HepG2 (cell line): ENCODE measurements at regions not wholly inside any gene's neighbourhood (a gene's known extent, or its start where the extent isn't known, plus 50 kb on each side); places are given as distances from the start of the nearest gene placed in this dataset.
A peak's percentile ranks its signal among the peaks of the same experiment; 100 is the strongest.

Experiments used
- BORCS8-MEF2B ChIP-seq: sonication (generic); formaldehyde crosslinking; IDR thresholded peaks from 2 replicates; pipeline ENCODE4 v1.8.0; 2022; ENCODE audit warnings: mild to moderate bottlenecking, missing genetic modification reagents
- CBX5 ChIP-seq: sonication (generic); formaldehyde crosslinking; IDR thresholded peaks from 2 replicates; pipeline ENCODE4 v1.4.0; 2020; ENCODE audit warnings: missing genetic modification reagents, borderline replicate concordance
- DRAP1 ChIP-seq: IDR thresholded peaks from 2 replicates; pipeline ENCODE4 v1.6.1; 2016; ENCODE audit warnings: missing genetic modification reagents, missing compliant biosample characterization
- FOSL2 ChIP-seq: sonication (generic); formaldehyde crosslinking; IDR thresholded peaks from 2 replicates; pipeline ENCODE4 v1.4.0; 2020; ENCODE audit warnings: missing genetic modification reagents
- GMEB2 ChIP-seq: IDR thresholded peaks from 2 replicates; pipeline ENCODE4 v1.6.1; 2016; ENCODE audit warnings: missing biosample characterization, missing genetic modification reagents, low read depth
- GTF2F1 ChIP-seq: fragments of 150-350 bp; IDR thresholded peaks from 2 replicates; pipeline ENCODE4 v1.6.1; 2014; ENCODE audit warnings: low read length
- HMGXB4 ChIP-seq, 2 experiments: sonication (generic) in 1 of 2; formaldehyde crosslinking in 1 of 2; IDR thresholded peaks; 2 replicates each; pipeline versions ENCODE4 v1.4.0 to v1.6.1; 2018 to 2020; ENCODE audit warnings: missing genetic modification reagents in 2 of 2, borderline replicate concordance in 1 of 2, low read depth in 1 of 2, mild to moderate bottlenecking in 1 of 2, missing biosample characterization in 1 of 2
- KLF9 ChIP-seq: IDR thresholded peaks from 2 replicates; pipeline ENCODE4 v1.6.1; 2016; ENCODE audit warnings: low read depth
- MAX ChIP-seq: IDR thresholded peaks from 2 replicates; pipeline ENCODE4 v1.6.1; 2012; ENCODE audit warnings: inconsistent platforms
- MNT ChIP-seq: fragments of 450-650 bp; IDR thresholded peaks from 2 replicates; pipeline ENCODE4 v1.6.1; 2016
- NR3C1 ChIP-seq: sonication (generic); formaldehyde crosslinking; IDR thresholded peaks from 2 replicates; pipeline ENCODE4 v1.4.0; 2020; ENCODE audit warnings: missing genetic modification reagents
- ONECUT2 ChIP-seq: sonication (generic); formaldehyde crosslinking; IDR thresholded peaks from 2 replicates; pipeline ENCODE4 v1.4.0; 2020; ENCODE audit warnings: missing genetic modification reagents
- POLR2AphosphoS2 ChIP-seq: IDR thresholded peaks from 2 replicates; pipeline ENCODE4 v1.6.1; 2011; ENCODE audit warnings: low read depth, low read length, improper control_type of control experiment
- RFXANK ChIP-seq: IDR thresholded peaks from 2 replicates; pipeline ENCODE4 v1.6.1; 2016
- SRY ChIP-seq: sonication (generic); formaldehyde crosslinking; IDR thresholded peaks from 2 replicates; pipeline ENCODE4 v1.8.0; 2022; ENCODE audit warnings: mild to moderate bottlenecking, missing genetic modification reagents
- TBP ChIP-seq: sonication (generic); formaldehyde crosslinking; IDR thresholded peaks from 2 replicates; pipeline ENCODE4 v1.5.0; 2020; ENCODE audit warnings: missing genetic modification reagents
- TGIF2 ChIP-seq: IDR thresholded peaks from 2 replicates; pipeline ENCODE4 v1.6.1; 2016; ENCODE audit warnings: control low read depth, missing compliant biosample characterization
- ZC3H4 ChIP-seq: sonication (generic); formaldehyde crosslinking; IDR thresholded peaks from 2 replicates; pipeline ENCODE4 v1.4.0; 2020; ENCODE audit warnings: missing genetic modification reagents, borderline replicate concordance
- ZNF234 ChIP-seq: sonication (generic); formaldehyde crosslinking; conservative IDR thresholded peaks from 2 replicates; pipeline ENCODE4 v1.5.1; 2020; ENCODE audit warnings: mild to moderate bottlenecking, missing genetic modification reagents
- ZNF335 ChIP-seq: sonication (generic); formaldehyde crosslinking; IDR thresholded peaks from 2 replicates; pipeline ENCODE4 v1.4.0; 2020; ENCODE audit warnings: missing genetic modification reagents
- ZNF44 ChIP-seq: sonication (generic); formaldehyde crosslinking; IDR thresholded peaks from 2 replicates; pipeline ENCODE4 v1.5.1; 2020; ENCODE audit warnings: mild to moderate bottlenecking, missing genetic modification reagents
- ZNF556 ChIP-seq: sonication (generic); formaldehyde crosslinking; IDR thresholded peaks from 2 replicates; pipeline ENCODE4 v1.4.0; 2020; ENCODE audit warnings: mild to moderate bottlenecking, missing genetic modification reagents, borderline replicate concordance
- ZNF572 ChIP-seq: sonication (generic); formaldehyde crosslinking; IDR thresholded peaks from 2 replicates; pipeline ENCODE4 v1.5.1; 2020; ENCODE audit warnings: mild to moderate bottlenecking, missing genetic modification reagents
- ZNF704 ChIP-seq: sonication (generic); formaldehyde crosslinking; IDR thresholded peaks from 2 replicates; pipeline ENCODE4 v1.8.1; 2023; ENCODE audit warnings: mild to moderate bottlenecking, inconsistent platforms, moderate library complexity, missing genetic modification reagents, borderline replicate concordance
- ZNF747 ChIP-seq: sonication (generic); formaldehyde crosslinking; IDR thresholded peaks from 2 replicates; pipeline ENCODE4 v1.8.1; 2023; ENCODE audit warnings: missing genetic modification reagents, mild to moderate bottlenecking, borderline replicate concordance
- ZNF772 ChIP-seq: sonication (generic); formaldehyde crosslinking; IDR thresholded peaks from 2 replicates; pipeline ENCODE4 v1.5.0; 2020; ENCODE audit warnings: mild to moderate bottlenecking, missing genetic modification reagents

- TF ChIP-seq TGIF2 (CRISPR knock-in tag), result peak; percentile 58; the same call in 1 of the 2 replicates
- peak; percentile 85 for TF ChIP-seq FOSL2 (CRISPR knock-in tag)
- peak; percentile 67 to 84; a peak in 3 of 4 replicates for TF ChIP-seq HMGXB4 (CRISPR knock-in tag; IDR thresholded peaks at IDR 0.05; ENCODE audit: borderline replicate concordance in 1 of 2, low read depth in 1 of 2)
- peak; percentile 97 for TF ChIP-seq ZNF556 (CRISPR knock-in tag)
- 0 out of 2 replicates have a peak, but pooled peaks have one; percentile 17 for TF ChIP-seq KLF9
- peak; percentile 94; the same call in 1 of the 2 replicates for TF ChIP-seq ZNF747 (CRISPR knock-in tag)
- TF ChIP-seq MAX, result peak; percentile 99
- TF ChIP-seq GTF2F1, result no peak
- TF ChIP-seq ZNF572 (CRISPR knock-in tag), result no peak
- peak; percentile 38; the same call in 1 of the 2 replicates for TF ChIP-seq ZNF44 (CRISPR knock-in tag)
- no peak for TF ChIP-seq POLR2AphosphoS2
- TF ChIP-seq ZNF335 (CRISPR knock-in tag), result 0 out of 2 replicates have a peak, but pooled peaks have one; percentile 53
- TF ChIP-seq BORCS8-MEF2B (CRISPR knock-in tag), result peak; percentile 87
- TF ChIP-seq ONECUT2 (CRISPR knock-in tag), result no peak; the same call in 1 of the 2 replicates
- TF ChIP-seq DRAP1 (CRISPR knock-in tag), result peak; percentile 67; the same call in 1 of the 2 replicates
- TF ChIP-seq SRY (CRISPR knock-in tag), result no peak; the same call in 1 of the 2 replicates
- TF ChIP-seq ZNF234 (CRISPR knock-in tag), result 0 out of 2 replicates have a peak, but pooled peaks have one; percentile 60
- peak; percentile 95; the same call in 1 of the 2 replicates for TF ChIP-seq CBX5 (CRISPR knock-in tag)
- peak; percentile 90 for TF ChIP-seq ZNF772 (CRISPR knock-in tag)
- TF ChIP-seq TBP (CRISPR knock-in tag), result no peak
- TF ChIP-seq ZC3H4, result no peak
- no peak for TF ChIP-seq GMEB2
- peak; percentile 72; the same call in 1 of the 2 replicates for TF ChIP-seq ZNF704
- TF ChIP-seq RFXANK, result no peak
- TF ChIP-seq MNT, result peak; percentile 93
- TF ChIP-seq NR3C1, result no peak
Measured at GRCh38 chr2:84293791-84294380, 165.2 kb downstream of the SUCLG1 start (continued).
